Esophagus (tissue), 2 donors: ENCODE measurements at regions not wholly inside any gene's neighbourhood (a gene's known extent, or its start where the extent isn't known, plus 50 kb on each side); places are given as distances from the start of the nearest gene placed in this dataset.

ENCODE experiments used
- H3K27ac ChIP-seq, 2 donors: one replicate each; pipeline ENCODE4 v1.5.1; 2013; ENCODE audit warnings: low read depth in 2 of 2, mild to moderate bottlenecking in 2 of 2, inconsistent platforms in 1 of 2, low read length in 1 of 2, moderate library complexity in 1 of 2
- H3K27me3 ChIP-seq, 2 donors: one replicate each; pipeline ENCODE4 v1.6.1; 2013; ENCODE audit warnings: low read length in 2 of 2, control low read depth in 1 of 2, mild to moderate bottlenecking in 1 of 2; ENCODE audit not compliant: insufficient read depth in 2 of 2, control insufficient read depth in 1 of 2
- H3K36me3 ChIP-seq, 2 donors: one replicate each; pipeline ENCODE4 v1.6.1; 2013; ENCODE audit warnings: low read length in 1 of 2; ENCODE audit not compliant: control insufficient read depth in 2 of 2, insufficient read depth in 2 of 2
- H3K4me1 ChIP-seq, 2 donors: one replicate each; pipeline ENCODE4 v1.6.1; 2013; ENCODE audit warnings: low read length in 1 of 2; ENCODE audit not compliant: control insufficient read depth in 2 of 2, insufficient read depth in 2 of 2
- H3K4me3 ChIP-seq, 2 donors: one replicate each; pipeline ENCODE4 v1.5.1; 2013; ENCODE audit warnings: low read length in 2 of 2, mild to moderate bottlenecking in 2 of 2, low read depth in 1 of 2, moderate library complexity in 1 of 2
- H3K9me3 ChIP-seq, 2 donors: one replicate each; pipeline ENCODE4 v1.6.1; 2013; ENCODE audit warnings: mild to moderate bottlenecking in 2 of 2, low read depth in 1 of 2, low read length in 1 of 2, moderate library complexity in 1 of 2; ENCODE audit not compliant: control insufficient read depth in 2 of 2, insufficient read depth in 1 of 2
- WGBS, 2 donors: extraction: QIAGEN DNeasy Blood & Tissue Kit; methylation state at CpG; one replicate each; pipeline ENCODE4 v1.1.7; 2013; 5-methylcytosine and 5-hydroxymethylcytosine counted together
- donor health status: healthy with polysubstance abuse.
- donor health status: Bipolar disorder and iron deficiency.

GRCh38 chr10:47060993-47061500 is 149.8 kb downstream of the PTPN20 start:
- Histone ChIP-seq H3K36me3 (no peaks in the 10 kb centered on the region), H3K9me3 (no peaks in the 10 kb centered on the region), H3K4me3 (no peak overlapping the region), H3K27ac (no peak overlapping the region), H3K27me3 (no peaks in the 10 kb centered on the region), H3K4me1 (no peaks in the 10 kb centered on the region)
- 55 to 80% methylated on average over 8 of the region's 8 CpGs for WGBS, 2 donors

- no peaks in the 10 kb centered on the region for H3K36me3 ChIP-seq
- no peak overlapping the region for H3K4me3 ChIP-seq
- H3K9me3 ChIP-seq: no peaks in the 10 kb centered on the region
- no peaks in the 10 kb centered on the region for H3K4me1 ChIP-seq
- H3K27me3 ChIP-seq: no peaks in the 10 kb centered on the region
- no peak overlapping the region for H3K27ac ChIP-seq
- 85 to 91% methylated on average over 3 of the region's 3 CpGs for WGBS, 2 donors
These were observed 150.5 kb downstream of the PTPN20 start for GRCh38 chr10:47061776-47062175.

- 54 to 61% methylated on average over 12 of the region's 12 CpGs for WGBS, 2 donors
- no peak overlapping the region for H3K27ac ChIP-seq
These were observed 151.4 kb downstream of the PTPN20 start for GRCh38 chr10:47062441-47063200.

GRCh38 chr10:47063858-47064257 is 152.6 kb downstream of the PTPN20 start:
- Histone ChIP-seq H3K4me1 (no peaks in the 10 kb centered on the region), H3K4me3 (no peak overlapping the region), H3K36me3 (no peaks in the 10 kb centered on the region), H3K27ac (no peak overlapping the region), H3K9me3 (no peaks in the 10 kb centered on the region), H3K27me3 (no peaks in the 10 kb centered on the region)
- WGBS, 2 donors: 74 to 75% methylated on average over 1 of the region's 1 CpG

More at GRCh38 chr10:47062441-47063200, 151.4 kb downstream of the PTPN20 start:
- Histone ChIP-seq H3K27me3 (no peaks in the 10 kb centered on the region), H3K4me3 (no peak overlapping the region), H3K9me3 (no peaks in the 10 kb centered on the region), H3K36me3 (no peaks in the 10 kb centered on the region), H3K4me1 (no peaks in the 10 kb centered on the region)

- H3K4me1 ChIP-seq: no peaks in the 10 kb centered on the region
- 63% methylated on average over 4 of the region's 4 CpGs for WGBS, 2 donors
- no peak overlapping the region for H3K27ac ChIP-seq
- H3K36me3 ChIP-seq: no peaks in the 10 kb centered on the region
- no peak overlapping the region for H3K4me3 ChIP-seq
- no peaks in the 10 kb centered on the region for H3K27me3 ChIP-seq
- H3K9me3 ChIP-seq: no peaks in the 10 kb centered on the region
These were observed 154.7 kb downstream of the PTPN20 start for GRCh38 chr10:47065903-47066302.

GRCh38 chr10:47067949-47068940 is 157.0 kb downstream of the PTPN20 start:
- WGBS, 2 donors: 84 to 87% methylated on average over 9 of the region's 9 CpGs
- H3K4me3 ChIP-seq: no peak overlapping the region
- no peak overlapping the region for H3K27ac ChIP-seq
- no peaks in the 10 kb centered on the region for H3K4me1 ChIP-seq
- no peaks in the 10 kb centered on the region for H3K36me3 ChIP-seq
- H3K9me3 ChIP-seq: no peaks in the 10 kb centered on the region
- H3K27me3 ChIP-seq: no peaks in the 10 kb centered on the region

- Histone ChIP-seq H3K27ac (no peak overlapping the region), H3K36me3 (no peaks in the 10 kb centered on the region), H3K4me1 (no peaks in the 10 kb centered on the region), H3K9me3 (no peaks in the 10 kb centered on the region), H3K4me3 (no peak overlapping the region), H3K27me3 (no peaks in the 10 kb centered on the region)
- 60 to 73% methylated on average over 3 of the region's 3 CpGs for WGBS, 2 donors
These were observed 159.3 kb downstream of the PTPN20 start for GRCh38 chr10:47070541-47070940.

- no peaks in the 10 kb centered on the region for H3K36me3 ChIP-seq
- H3K4me3 ChIP-seq: no peak overlapping the region
- no peaks in the 10 kb centered on the region for H3K27me3 ChIP-seq
- H3K9me3 ChIP-seq: no peaks in the 10 kb centered on the region
- no peak overlapping the region for H3K27ac ChIP-seq
- H3K4me1 ChIP-seq: no peaks in the 10 kb centered on the region
These were observed 160.7 kb downstream of the PTPN20 start for GRCh38 chr10:47071891-47072290.

- Histone ChIP-seq H3K9me3 (no peaks in the 10 kb centered on the region), H3K36me3 (no peaks in the 10 kb centered on the region), H3K27me3 (no peaks in the 10 kb centered on the region), H3K4me1 (no peaks in the 10 kb centered on the region), H3K4me3 (no peak overlapping the region), H3K27ac (no peak overlapping the region)
- 62 to 73% methylated on average over 3 of the region's 3 CpGs for WGBS, 2 donors
These were observed 162.7 kb downstream of the PTPN20 start for GRCh38 chr10:47073967-47074366.
